Caki2 (cell line): ENCODE measurements at regions not wholly inside any gene's neighbourhood (a gene's known extent, or its start where the extent isn't known, plus 50 kb on each side); places are given as distances from the start of the nearest gene placed in this dataset.
A peak's percentile ranks its signal among the peaks of the same experiment; 100 is the strongest.
"Not testable (repeated sequence)": the region's sequence is repeated elsewhere in the genome, so short reads cannot be mapped to it uniquely, and the experiment has no call there.

Source experiments
- DNase-seq: peaks from one replicate; pipeline ENCODE4 v3.0.0-alpha.2; 2015; ENCODE audit warnings: low read depth
- in situ Hi-C: cut with HindIII; loops from 2 replicates; pipeline ENCODE4 v1.10.0; 2016; ENCODE audit warnings: low sequenced_read_pairs, low pct_unique_long_range_greater_than_20kb, mixed read lengths

DNA sequence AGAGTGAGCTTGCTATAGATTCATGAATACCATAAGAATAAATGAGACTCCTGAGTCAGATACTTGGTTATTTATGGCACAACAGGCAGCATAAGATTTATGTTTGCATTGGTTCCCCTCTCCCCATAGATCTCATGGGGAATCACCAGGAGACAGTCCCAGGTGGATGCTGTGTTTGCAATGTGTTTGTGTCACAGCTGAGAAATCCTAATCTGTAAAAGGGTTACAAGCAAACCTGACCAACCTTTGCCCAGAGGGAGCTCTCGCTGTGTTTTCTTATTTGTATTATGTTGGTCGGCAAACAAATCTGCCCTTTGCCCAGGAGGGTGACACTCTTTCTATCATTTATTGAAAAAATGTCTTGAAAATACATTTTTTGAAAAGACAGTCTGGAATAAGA, 236.2 kb downstream of the ZPLD1 start:
- DNase-seq, result no peak
- in situ Hi-C loops, result no loop called here

GRCh38 chr3:102672305-102672704, 237.5 kb downstream of the ZPLD1 start:
- in situ Hi-C loops, result no loop called here
- no peak for DNase-seq

DNA sequence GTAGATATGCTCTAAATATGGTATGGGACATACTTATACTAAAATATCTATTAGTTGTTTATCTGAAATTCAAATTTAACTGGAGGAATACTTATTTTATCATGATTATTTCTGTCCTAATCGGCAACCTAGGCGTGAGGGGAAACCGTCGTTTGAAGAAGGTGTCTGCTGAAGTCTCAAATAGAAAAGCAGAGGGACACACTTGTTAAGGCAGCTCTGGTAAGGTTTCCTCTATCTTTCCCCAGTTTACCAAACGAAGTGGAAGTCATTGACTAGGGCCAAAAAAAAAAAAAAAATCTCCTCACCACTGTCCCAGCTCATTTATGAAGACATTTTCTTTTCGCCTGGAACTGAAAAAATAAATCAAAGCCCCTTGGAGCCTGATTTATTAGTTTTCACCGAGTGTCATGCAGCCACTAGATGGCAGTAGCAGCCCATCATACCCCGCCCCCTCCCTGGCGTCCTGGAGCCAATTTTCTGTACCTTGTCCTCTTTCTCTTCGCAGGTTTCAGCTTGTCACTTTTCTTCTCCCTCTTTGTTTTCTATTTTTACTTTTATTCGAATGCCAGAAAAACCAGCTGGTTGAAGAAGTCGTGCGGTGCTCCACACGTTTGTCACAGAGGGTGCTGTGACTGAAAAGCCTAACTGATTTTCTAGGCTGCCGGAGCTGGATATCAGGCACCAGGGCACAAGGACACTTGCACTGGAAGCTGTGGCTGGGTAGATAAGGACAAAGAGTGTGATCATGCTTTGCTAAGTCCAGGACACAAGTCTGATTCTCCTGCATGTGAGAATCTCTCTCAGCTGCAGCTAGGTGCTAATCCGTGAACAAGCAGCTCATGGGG, 238.7 kb downstream of the ZPLD1 start:
- in situ Hi-C loops, result no loop called here
- peak; percentile 54 for DNase-seq

DNA sequence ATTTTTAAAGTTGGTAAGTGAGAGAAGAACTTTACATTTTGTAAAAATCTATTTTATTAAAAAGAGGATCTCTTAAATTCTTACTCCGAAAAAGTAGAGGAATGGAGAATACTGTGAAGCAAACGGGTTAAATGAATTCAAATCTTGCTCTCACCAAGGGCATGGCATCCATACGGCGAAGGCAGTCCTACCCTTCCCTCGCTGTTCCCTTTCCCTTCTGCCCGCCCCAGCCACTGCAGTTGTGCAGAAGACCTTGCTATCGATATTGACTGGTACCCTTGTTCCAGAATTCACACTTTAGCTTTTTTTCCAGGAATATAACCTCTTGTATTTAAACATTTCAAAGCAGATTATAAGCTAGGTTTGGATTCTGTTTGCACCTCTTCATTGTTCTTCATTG, 239.5 kb downstream of the ZPLD1 start:
- in situ Hi-C loops, result no loop called here
- no peak for DNase-seq

GRCh38 chr3:102676424-102676823, 241.6 kb downstream of the ZPLD1 start:
- in situ Hi-C loops, result no loop called here
- no peak for DNase-seq

GRCh38 chr3:102682741-102683140, 247.9 kb downstream of the ZPLD1 start:
- no peak for DNase-seq
- in situ Hi-C loops, result no loop called here

GRCh38 chr3:102686792-102687191, 252.0 kb downstream of the ZPLD1 start:
- in situ Hi-C loops, result no loop called here
- no peak for DNase-seq

DNA sequence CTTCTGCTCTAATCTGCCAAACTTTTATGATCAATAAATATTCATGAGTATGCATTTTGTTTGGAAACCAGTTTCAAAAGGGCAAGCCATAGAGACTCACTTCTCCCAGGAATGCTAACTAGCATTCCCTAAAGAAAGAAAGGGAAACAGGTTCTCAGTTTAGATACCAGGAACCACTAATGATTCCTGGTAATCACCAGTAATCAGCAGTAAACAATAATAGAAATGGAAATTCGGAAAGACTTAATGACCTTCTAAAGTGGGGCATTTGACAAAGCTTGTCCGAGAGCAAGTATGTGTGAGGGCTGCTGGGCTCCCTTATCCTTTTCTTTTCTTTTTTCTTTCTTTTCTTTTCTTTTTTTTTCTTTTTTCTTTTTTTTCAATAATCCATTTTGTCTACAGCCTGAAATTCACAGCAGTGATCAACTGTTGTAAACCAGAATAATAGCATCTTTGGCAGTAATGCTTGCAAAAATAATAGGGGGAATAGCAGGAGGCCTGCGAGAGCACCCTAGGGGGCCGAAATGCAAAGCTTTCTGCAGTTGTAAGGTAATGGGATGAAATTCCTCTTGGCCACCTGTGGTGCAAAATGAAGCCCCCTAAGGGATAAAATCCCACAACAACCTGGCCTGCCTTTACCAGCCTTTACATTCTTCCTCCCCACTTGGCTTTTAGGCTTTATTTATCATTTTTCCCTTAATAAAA, 253.2 kb downstream of the ZPLD1 start:
- no peak for DNase-seq
- in situ Hi-C loops, result no loop called here

GRCh38 chr3:102688556-102688930, 253.7 kb downstream of the ZPLD1 start:
- in situ Hi-C loops, result no loop called here
- no peak for DNase-seq

GRCh38 chr3:102691507-102691906, 256.7 kb downstream of the ZPLD1 start:
- no peak for DNase-seq
- in situ Hi-C loops, result no loop called here

DNA sequence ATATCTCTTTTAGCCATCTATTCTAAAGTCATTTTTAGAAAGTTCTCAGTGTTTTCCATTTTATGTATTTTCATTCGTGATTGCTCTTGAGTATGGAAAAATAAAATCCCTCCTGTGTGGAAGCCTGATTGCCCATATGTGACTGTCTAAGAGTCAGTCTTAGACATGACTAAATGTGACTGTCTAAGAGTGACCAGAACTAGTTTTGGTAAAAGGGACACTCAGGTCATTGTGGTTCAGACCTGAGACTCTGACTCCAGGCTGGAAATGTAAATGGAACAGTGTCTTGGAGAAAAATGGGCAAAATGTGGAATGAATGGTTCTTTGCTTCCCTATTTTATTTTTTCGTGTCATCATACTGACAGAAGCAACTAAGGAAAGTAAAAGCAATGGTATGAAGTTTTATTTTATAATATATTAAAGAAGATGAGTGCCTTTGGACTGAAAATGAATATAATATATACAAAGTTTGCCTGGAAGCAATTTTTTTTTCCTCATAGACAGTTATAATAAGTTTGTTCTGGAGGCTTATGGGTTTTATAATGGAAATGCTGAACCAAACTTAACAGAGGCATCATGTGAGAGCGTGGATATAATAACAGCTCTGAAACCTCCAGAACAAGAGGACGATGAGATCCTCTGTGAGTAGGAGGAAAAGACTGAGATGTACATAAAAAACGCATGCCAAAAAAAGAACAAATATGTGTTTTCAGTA, 264.4 kb downstream of the ZPLD1 start:
- in situ Hi-C loops, result no loop called here
- DNase-seq, result no peak

DNA sequence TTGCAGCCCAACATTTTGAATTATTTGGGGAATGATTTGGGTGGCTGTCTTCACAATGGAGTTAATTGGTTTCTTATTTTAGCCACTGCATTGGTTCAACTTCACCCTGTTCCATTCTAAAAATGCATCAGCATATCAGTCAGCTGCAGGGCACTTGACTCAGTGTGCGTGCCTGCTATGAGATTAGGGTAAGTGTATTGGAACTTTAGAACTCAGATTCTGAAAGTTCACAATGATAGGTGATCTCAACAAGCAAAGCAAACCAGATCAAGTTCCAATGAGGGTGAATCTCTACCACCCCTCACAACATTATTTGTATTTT, 265.0 kb downstream of the ZPLD1 start:
- in situ Hi-C loops, result no loop called here
- DNase-seq, result no peak

DNA sequence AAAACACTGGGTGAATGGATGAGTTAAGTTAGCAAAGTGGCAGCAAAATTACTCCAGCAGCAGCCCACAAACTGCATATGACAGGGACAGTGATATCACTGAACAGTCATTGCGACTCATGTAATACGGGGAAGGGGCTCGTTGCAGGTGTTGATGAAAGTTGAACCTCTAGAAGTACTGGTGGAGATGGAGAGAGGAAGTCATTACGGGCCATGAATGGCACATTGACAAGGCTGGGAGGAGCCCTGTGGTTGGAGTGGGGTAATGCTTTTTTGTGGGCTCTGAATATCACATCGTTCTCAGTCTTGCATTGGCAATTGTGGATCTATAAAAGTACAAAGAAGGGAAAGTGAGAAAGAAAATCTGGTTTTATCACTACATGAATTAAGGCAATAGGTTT, 278.1 kb downstream of the ZPLD1 start:
- no peak for DNase-seq
- in situ Hi-C loops, result no loop called here

GRCh38 chr3:102714567-102714966, 279.8 kb downstream of the ZPLD1 start:
- in situ Hi-C loops, result no loop called here
- DNase-seq, result no peak

GRCh38 chr3:102715030-102715697, 280.3 kb downstream of the ZPLD1 start:
- DNase-seq, result peak; percentile 26
- in situ Hi-C loops, result no loop called here

DNA sequence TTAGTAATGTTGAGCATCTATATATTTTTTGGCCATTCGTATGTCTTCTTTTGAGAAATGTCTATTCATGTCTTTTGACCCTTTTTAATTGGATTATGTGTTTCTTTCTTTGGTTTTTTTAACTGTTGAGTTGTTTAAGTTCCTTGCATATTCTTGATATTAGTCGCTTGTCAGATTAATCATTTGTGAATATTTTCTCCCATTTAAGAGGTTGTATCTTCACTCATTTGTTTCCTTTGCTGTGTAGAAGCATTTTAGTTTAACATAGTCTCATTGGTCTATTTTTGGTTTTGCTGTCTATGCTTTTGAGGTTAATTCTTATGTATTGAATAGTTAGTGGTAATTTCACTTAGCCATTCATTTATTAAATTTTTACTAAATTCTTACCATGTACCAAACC, 283.8 kb downstream of the ZPLD1 start:
- in situ Hi-C loops, result no loop called here

DNA sequence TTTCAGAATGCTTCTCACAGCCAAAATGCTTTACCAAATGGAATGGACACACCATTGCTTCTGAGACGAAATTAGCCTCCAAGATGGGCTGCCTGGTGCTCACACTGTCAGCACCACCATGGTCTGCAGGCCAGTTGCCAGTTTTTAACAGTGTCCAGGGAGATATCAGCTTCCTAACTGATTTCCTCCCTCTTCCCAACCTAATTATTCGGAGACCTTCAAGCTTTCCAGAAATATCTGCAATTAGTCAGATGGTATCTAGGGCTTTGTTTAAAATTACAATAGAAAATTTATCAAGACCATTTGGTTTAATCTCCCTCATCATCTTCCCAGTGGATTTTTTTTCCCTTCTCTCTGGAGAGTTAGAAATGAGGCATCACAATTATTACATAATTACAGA, 287.5 kb downstream of the ZPLD1 start:
- in situ Hi-C loops, result no loop called here
- no peak for DNase-seq

More for the DNA sequence above, 283.8 kb downstream of the ZPLD1 start:
- no peak for DNase-seq

DNA sequence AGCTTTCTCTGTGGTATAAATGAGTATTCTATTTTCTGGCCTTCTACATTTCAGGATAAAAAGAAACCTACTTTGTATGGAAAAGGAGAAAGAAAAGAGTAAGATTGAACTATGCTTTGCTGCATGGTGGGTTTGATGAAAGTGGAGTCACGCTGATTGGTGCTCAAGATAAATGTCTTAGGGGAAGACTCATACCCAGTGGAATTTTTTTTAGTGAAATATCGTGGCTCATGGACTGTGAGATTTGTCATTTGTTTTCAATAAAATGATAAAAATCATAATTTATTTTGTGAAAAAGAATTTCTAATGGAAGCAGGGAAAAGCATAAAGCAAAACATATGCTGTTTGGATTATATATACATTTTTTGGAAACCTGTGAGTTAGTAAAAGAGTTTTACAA, 292.5 kb downstream of the ZPLD1 start:
- in situ Hi-C loops, result no loop called here
- no peak for DNase-seq

- in situ Hi-C loops, DNase-seq: not testable (repeated sequence)
Observed at GRCh38 chr3:102732581-102732980, 297.8 kb downstream of the ZPLD1 start.
